HCT116 (cell line): ENCODE measurements at regions not wholly inside any gene's neighbourhood (a gene's known extent, or its start where the extent isn't known, plus 50 kb on each side); places are given as distances from the start of the nearest gene placed in this dataset.

Experiments
- CTCF ChIP-seq, 3 experiments: fragments of 200-600 bp in 1 of 3; sonication (generic) in 1 of 3; IDR thresholded peaks in 2 of 3; conservative IDR thresholded peaks in 1 of 3; 2 replicates each; pipeline ENCODE4 v1.5.1; 2012 to 2017; ENCODE audit warnings: low read depth in 2 of 3, low read length in 2 of 3, antibody characterized with exemption in 1 of 3, borderline replicate concordance in 1 of 3, control low read depth in 1 of 3, mild to moderate bottlenecking in 1 of 3, mixed read lengths in 1 of 3, mixed run types in 1 of 3, moderate library complexity in 1 of 3; ENCODE audit not compliant: insufficient read depth in 1 of 3
- POLR2A ChIP-seq: IDR thresholded peaks from 2 replicates; pipeline ENCODE4 v1.7.0; 2011; ENCODE audit warnings: borderline replicate concordance; ENCODE audit not compliant: insufficient read depth, insufficient read length; ENCODE audit errors: extremely low read depth

- TF ChIP-seq CTCF (IDR thresholded peaks at IDR 0.05 in 2 of 3, conservative IDR thresholded peaks at IDR 0.05 in 1 of 3; ENCODE audit: borderline replicate concordance in 1 of 3, insufficient read depth in 1 of 3, low read depth in 2 of 3, low read length in 2 of 3): no peak
- TF ChIP-seq POLR2A: no peak
Measured at GRCh38 chr2:182482511-182482910, 55.7 kb upstream of the PDE1A start.
